HG03565 (cell line): ENCODE measurements at regions not wholly inside any gene's neighbourhood (a gene's known extent, or its start where the extent isn't known, plus 50 kb on each side); places are given as distances from the start of the nearest gene placed in this dataset.
"Not testable (repeated sequence)": the region's sequence is repeated elsewhere in the genome, so short reads cannot be mapped to it uniquely, and the experiment has no call there.

Experiments used
- ATAC-seq: cut with Tn5 transposase; IDR thresholded peaks from one replicate; pipeline ENCODE4 v1.9.1; 2021; ENCODE audit warnings: mild to moderate bottlenecking, moderate library complexity; ENCODE audit not compliant: unreplicated experiment

DNA sequence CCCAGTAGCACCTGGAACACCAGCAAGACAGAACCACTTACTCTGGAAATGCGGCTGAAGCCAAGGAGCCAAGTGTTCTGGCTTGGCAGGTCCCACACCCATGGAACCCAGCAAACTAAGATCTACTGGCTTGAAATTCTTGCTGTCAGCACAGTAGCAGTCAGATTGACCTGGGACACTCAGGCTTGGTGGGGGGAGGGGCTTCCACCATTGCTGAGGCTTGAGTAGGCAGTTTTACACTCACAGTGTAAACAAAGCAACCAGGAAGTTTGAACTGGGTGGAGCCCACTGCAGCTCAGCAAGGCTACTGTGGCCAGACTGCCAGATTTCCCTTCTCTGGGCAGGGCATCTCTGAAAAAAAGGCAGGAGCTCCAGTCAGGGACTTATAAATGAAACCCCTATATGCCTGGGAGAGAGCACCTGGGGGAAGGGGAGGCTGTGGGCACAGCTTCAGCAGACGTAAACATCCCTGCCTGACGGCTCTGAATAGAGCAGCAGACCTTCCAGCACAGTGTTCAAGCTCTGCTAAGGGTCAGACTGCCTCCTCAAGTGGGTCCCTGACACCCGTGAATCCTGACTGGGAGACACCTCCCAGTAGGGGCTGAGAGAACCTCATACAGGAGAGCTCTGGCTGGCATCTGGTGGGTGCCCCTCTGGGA is 121.2 kb downstream of the MTERF1 start:
- ATAC-seq: no peak

- no peak for ATAC-seq
These were observed 112.7 kb downstream of the MTERF1 start for GRCh38 chr7:91767820-91768219.

DNA sequence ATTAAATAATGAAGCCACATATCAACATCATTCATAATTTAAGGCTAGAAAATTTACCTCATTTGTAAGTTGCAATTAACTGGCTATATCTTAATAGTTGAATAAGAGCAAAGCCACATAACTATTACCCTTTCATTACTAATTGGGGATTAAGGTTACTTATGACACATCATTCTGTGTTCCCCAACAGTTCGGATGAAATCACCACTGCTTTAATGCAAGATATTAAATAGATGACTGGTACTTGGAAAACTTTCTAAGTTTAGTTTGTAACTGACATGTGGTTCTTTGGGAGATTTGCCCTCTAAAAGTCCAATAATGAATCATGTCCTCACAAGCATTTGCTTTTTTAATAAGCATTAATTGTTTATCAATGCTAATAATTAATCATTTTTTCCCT is 109.1 kb downstream of the MTERF1 start:
- no peak for ATAC-seq

DNA sequence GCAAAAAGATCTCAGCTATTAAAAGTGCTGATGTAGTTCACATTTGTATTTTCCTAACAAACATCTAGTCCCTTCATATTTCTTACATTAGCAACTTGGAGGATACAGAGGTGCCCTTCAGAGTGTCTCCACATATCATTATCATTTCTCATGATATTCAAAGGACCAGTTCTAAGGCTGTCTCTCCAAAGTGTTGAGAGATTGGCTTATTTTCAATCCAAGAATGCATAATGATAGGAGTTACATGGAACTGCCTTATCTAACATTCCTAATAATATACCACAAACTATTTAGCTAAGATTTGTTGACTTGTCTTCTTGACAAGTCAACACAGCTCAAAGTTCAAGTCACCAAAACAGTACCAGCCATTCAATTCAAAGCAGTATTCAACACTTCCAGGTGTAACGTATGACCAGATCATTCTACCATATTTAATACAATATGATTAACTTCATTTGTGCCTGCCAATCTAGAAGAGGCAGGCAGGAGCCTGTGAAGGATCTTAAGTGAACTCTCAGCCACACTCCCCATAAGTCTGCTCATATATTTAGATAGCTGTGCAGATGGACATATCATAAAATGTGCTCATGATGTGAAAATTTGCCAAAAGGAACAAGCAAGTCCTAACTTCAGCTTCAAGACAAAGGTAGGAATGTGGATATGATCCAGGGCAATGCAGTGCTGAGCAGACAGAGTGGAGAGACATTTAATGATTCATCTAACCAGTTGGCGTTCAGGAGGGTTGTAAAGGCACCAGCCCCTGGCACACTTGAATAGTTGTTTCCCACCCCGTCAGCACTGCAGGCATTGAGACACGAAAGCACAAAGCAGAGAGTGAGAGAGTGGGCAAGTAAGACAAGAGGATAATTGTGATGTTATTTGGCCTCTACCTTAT is 108.3 kb downstream of the MTERF1 start:
- no peak for ATAC-seq

DNA sequence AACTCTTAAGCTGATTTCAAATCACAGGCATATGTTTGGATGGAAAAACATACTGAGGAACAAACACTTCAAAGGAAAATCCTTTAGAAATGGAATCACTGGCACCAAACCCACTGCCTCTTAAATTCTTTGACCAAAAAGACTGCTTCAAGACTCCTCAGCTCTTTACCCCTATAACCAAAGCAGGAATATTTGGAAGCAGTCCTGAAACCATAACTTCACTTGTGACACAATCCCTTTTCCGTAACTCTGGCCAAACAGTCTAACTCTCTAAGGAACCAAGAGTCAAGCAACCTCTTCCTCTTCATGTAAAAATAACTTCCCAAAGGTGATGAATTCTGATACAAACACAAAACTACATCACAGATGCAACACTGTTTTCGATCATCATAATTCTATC is 104.3 kb downstream of the MTERF1 start:
- no peak for ATAC-seq

DNA sequence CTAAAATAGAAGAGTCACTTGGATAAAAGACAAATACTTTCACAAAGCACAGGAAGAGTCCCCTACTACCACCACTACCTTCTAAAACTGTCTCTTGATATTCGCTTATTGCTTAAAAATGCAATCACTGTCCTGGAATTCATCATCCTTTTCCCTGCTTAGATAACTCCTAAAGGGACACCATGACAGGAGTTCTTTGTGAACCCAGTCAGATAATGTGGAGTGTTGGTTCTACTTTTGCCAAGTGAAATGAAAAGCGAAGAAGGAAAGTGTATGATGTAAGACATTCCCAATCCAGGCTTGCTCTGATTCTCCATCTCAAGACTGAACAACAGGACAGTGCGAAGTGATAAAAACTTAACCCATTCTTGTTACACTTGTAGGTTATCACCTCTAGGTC is 103.0 kb downstream of the MTERF1 start:
- no peak for ATAC-seq

- no peak for ATAC-seq
These were observed 102.1 kb downstream of the MTERF1 start for GRCh38 chr7:91778416-91778815.

DNA sequence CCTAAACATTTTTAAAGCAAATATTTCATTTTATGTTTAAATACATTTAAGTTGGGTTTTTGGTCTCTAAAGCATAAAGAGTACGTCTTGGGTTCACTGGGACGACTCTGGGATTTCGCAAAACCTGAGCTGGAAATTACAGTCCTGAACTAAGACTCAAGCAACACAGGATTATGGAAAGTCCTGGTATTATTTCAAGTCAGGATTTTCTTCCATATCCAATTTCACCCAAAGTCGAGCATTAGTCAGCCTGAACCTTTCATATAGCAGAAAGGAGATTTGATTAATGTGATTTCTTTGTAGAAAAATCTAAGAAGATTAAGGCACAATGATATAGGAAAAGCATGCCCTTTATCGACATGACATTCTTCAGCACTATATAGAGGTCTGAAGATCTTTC is 100.0 kb downstream of the MTERF1 start:
- ATAC-seq: no peak

- ATAC-seq: no peak
These were observed 96.0 kb downstream of the MTERF1 start for GRCh38 chr7:91784469-91784868.

DNA sequence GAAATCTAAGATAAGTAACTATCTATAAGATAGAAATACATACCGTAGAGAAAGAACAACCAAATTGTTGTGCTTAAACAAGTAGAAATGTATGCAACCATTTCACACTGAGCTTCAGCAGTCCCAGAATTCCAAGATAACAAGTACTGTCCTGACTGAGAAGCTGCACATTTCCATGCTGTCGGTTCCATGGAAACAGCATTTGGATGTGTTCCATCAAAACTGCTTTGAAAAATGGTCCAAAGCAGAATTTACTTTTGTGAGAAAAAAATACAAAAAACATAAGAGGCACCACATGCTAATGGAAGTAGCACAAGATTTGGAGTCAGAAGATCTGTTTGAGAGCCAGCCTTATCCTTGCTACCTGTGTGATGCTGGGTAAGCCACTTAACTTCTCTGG is 92.6 kb downstream of the MTERF1 start:
- ATAC-seq: no peak

DNA sequence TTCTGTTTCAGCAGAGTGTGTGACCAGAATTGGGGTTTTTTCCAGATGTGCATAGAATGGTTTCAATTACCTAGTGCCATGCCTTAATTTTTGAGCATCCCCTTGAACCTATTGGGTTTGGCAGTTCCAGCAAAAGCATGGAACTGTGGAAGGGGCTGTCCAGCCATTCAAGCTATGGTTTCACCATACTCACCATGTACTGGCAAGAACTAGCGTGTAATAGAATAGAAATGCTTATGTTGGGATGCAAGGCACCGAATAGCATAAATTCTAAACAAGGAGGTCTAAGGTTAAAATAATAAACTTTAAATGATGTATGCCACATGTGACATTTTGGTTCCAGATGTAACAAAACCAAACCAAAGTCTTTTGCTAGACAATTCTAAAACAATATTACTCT is 91.4 kb downstream of the MTERF1 start:
- ATAC-seq: no peak

DNA sequence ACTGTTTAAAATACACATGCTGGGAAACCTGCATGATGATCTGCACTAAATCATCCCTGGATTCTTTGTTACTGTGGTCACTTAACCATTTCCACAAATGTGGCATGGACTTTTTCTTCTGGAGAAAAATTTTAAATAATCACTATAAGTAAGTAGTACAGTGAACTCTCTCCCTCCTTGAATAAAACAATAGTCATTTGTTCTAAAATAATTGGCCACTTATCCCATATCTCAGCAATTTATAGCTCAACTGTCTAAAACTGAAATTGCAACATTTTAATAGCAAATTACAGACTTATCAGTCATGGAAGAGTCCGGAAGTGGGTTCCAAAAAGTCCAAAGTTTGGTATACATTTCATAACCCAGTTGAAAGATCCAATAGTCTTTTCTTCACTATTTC is 90.9 kb downstream of the MTERF1 start:
- no peak for ATAC-seq

GRCh38 chr7:91790646-91791045 is 89.9 kb downstream of the MTERF1 start:
- not testable (repeated sequence) for ATAC-seq

GRCh38 chr7:91796122-91796521 is 84.4 kb downstream of the MTERF1 start:
- ATAC-seq: no peak

- ATAC-seq: no peak
These were observed 82.1 kb downstream of the MTERF1 start for GRCh38 chr7:91798425-91798824.

DNA sequence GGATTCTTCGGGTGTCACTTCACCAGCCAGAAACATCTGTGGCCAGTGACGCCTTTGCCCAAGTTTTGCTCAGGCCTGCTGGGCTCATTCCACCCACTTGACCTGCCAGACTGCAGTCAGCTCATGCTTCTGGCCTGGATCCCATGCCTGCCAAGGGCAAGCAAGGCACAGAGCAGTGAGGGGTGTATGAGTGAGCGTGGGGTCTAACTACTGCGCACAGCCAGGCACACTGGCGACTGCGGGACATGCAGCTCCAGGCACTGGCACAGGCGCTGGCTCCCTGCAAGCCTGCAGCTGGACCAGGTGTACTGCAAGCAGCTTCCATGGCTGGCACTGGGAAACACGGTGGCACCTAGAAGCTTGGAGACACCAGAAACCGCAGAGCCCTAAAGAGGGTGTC is 80.1 kb downstream of the MTERF1 start:
- no peak for ATAC-seq

- no peak for ATAC-seq
These were observed 79.0 kb downstream of the MTERF1 start for GRCh38 chr7:91801331-91801983.

DNA sequence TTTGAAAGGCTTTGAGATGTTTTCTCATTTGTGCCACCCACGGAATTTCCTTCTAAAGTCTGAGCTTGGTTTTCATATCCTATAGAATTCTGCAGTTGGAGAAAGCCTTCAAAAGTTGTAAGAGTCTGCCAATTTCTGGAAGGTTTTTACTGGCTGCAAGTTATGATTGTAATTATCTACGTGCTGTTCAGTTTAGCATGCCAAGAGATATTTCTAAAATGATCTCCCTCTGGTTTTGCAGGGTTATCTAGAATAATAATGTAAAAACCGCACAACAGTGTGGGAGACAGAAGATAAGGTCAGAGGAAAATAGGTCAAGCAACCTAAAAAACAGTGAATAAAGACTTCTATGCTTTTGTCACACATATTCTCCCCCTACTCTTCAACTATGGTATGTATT is 69.3 kb downstream of the MTERF1 start:
- no peak for ATAC-seq

DNA sequence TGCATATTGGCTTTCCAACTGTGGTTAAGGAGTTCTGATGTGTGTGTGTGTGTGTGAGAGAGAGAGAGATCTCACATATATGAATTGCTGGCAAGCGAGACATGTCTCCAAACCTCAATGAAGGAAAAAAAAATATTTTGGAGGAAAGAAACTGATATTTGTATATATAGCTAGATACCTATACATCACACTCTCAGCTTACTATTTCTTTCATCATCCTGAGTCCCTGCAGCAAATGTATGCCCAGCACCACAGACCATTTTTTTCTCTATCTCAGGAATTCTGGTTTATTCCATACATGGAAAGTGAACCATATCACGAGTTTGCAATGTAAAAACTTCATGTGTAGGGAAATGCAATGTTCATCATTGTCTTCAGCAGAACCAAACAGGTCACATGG is 68.9 kb downstream of the MTERF1 start:
- no peak for ATAC-seq

GRCh38 chr7:91812388-91812787 is 68.1 kb downstream of the MTERF1 start:
- ATAC-seq: no peak

GRCh38 chr7:91814189-91814588 is 66.3 kb downstream of the MTERF1 start:
- ATAC-seq: no peak
